B cell (primary cell): ENCODE measurements at regions not wholly inside any gene's neighbourhood (a gene's known extent, or its start where the extent isn't known, plus 50 kb on each side); places are given as distances from the start of the nearest gene placed in this dataset.

Source experiments
- ATAC-seq: fragments of 200-7000 bp; cut with Tn5 transposase; one replicate; pipeline ENCODE4 v1.10.0; 2021; ENCODE audit warnings: low read depth, mild to moderate bottlenecking, moderate number of reproducible peaks, moderate library complexity
- CTCF ChIA-PET: fragments of 350-600 bp; sonication (Branson Sonifier 250); formaldehyde crosslinking; loops from one replicate; lab custom pipeline; 2021; ENCODE audit warnings: antibody characterized with exemption, inconsistent platforms; lab: Charles Lee
- POLR2A ChIA-PET: fragments of 350-600 bp; sonication (Branson Sonifier 250); formaldehyde crosslinking; loops from one replicate; lab custom pipeline; 2021; ENCODE audit warnings: antibody characterized with exemption; lab: Charles Lee
- DNase-seq: peaks from one replicate; pipeline ENCODE4 v3.0.0; 2013
- H2AFZ ChIP-seq: 2 replicates; pipeline ENCODE4 v1.6.1; 2012; ENCODE audit warnings: mild to moderate bottlenecking, low read depth, low read length; ENCODE audit not compliant: insufficient read depth, poor library complexity, severe bottlenecking
- H3K27ac ChIP-seq, 2 donors: 1 replicate in 1 of 2; 2 replicates in 1 of 2; pipeline ENCODE4 v1.5.1; 2012 to 2013; ENCODE audit warnings: low read length in 2 of 2, mild to moderate bottlenecking in 2 of 2, moderate library complexity in 1 of 2
- H3K27me3 ChIP-seq, 4 experiments: fragments of 200-600 bp in 1 of 4; sonication (generic) in 1 of 4; replicated peaks in 1 of 4; 1 replicate in 2 of 4; 2 replicates in 2 of 4; pipeline versions ENCODE4 v1.6.1 to v1.7.0; 2013 to 2016; ENCODE audit warnings: low read length in 3 of 4, mild to moderate bottlenecking in 2 of 4, mixed read lengths in 1 of 4, moderate library complexity in 1 of 4; ENCODE audit not compliant: insufficient read depth in 4 of 4, control insufficient read depth in 3 of 4; ENCODE audit errors: control extremely low read depth in 1 of 4
- H3K36me3 ChIP-seq, 2 experiments: replicated peaks in 1 of 2; 1 replicate in 1 of 2; 2 replicates in 1 of 2; pipeline versions ENCODE4 v1.6.1 to v1.7.1; 2013; ENCODE audit warnings: low read length in 1 of 2; ENCODE audit not compliant: insufficient read depth in 2 of 2, control insufficient read depth in 1 of 2; ENCODE audit errors: control extremely low read depth in 1 of 2, extremely low read depth in 1 of 2
- H3K4me1 ChIP-seq, 2 donors: fragments of 200-600 bp in 1 of 2; sonication (generic) in 1 of 2; 1 replicate in 1 of 2; 2 replicates in 1 of 2; pipeline versions ENCODE4 v1.5.1 to v1.6.1; 2013 to 2017; ENCODE audit warnings: low read length in 2 of 2; ENCODE audit not compliant: control insufficient read depth in 2 of 2, insufficient read depth in 2 of 2
- H3K4me2 ChIP-seq: replicated peaks from 2 replicates; pipeline ENCODE3; 2012; ENCODE audit warnings: mild to moderate bottlenecking, low read depth, low read length; ENCODE audit not compliant: poor library complexity, severe bottlenecking
- H3K4me3 ChIP-seq, 5 experiments: fragments of 200-600 bp in 1 of 5; sonication (generic) in 1 of 5; 1 replicate in 3 of 5; 2 replicates in 2 of 5; pipeline versions ENCODE4 v1.5.1 to v1.7.0; 2011 to 2016; ENCODE audit warnings: low read length in 4 of 5, mild to moderate bottlenecking in 4 of 5, low read depth in 2 of 5, control low read depth in 1 of 5, moderate library complexity in 1 of 5; ENCODE audit not compliant: insufficient read depth in 1 of 5; ENCODE audit errors: control extremely low read depth in 1 of 5, extremely low read depth in 1 of 5
- H3K79me2 ChIP-seq: fragments of 200-600 bp; sonication (generic); one replicate; pipeline ENCODE4 v1.6.0; 2016; ENCODE audit warnings: low read length; ENCODE audit not compliant: control insufficient read depth, insufficient read depth
- H3K9ac ChIP-seq: fragments of 200-600 bp; sonication (generic); 2 replicates; pipeline ENCODE4 v1.6.1; 2017; ENCODE audit warnings: mild to moderate bottlenecking, low read length, moderate library complexity
- H3K9me3 ChIP-seq, 3 donors: one replicate each; pipeline versions ENCODE4 v1.6.1 to v1.7.1; 2013; ENCODE audit warnings: low read length in 2 of 3; ENCODE audit not compliant: control insufficient read depth in 2 of 3, insufficient read depth in 1 of 3; ENCODE audit errors: control extremely low read depth in 1 of 3
- H4K20me1 ChIP-seq: 2 replicates; pipeline ENCODE4 v1.6.0; 2012; ENCODE audit warnings: mild to moderate bottlenecking, low read length; ENCODE audit not compliant: insufficient read depth, control insufficient read depth, poor library complexity, severe bottlenecking
- H3K27ac Mint-ChIP-seq: one replicate; pipeline ENCODE4 v1.8.0; 2021; ENCODE audit warnings: mixed read lengths
- H3K27me3 Mint-ChIP-seq: one replicate; pipeline ENCODE4 v1.8.0; 2021; ENCODE audit warnings: mixed read lengths
- H3K4me1 Mint-ChIP-seq: one replicate; pipeline ENCODE4 v1.8.0; 2021; ENCODE audit warnings: mixed read lengths
- H3K4me3 Mint-ChIP-seq: one replicate; pipeline ENCODE4 v1.8.0; 2021; ENCODE audit warnings: mixed read lengths
- H3K9me3 Mint-ChIP-seq: one replicate; pipeline ENCODE4 v1.8.0; 2022; ENCODE audit warnings: mixed read lengths; ENCODE audit not compliant: insufficient read depth
- CTCF ChIP-seq: fragments of 200-600 bp; IDR thresholded peaks from one replicate; pipeline ENCODE4 v1.8.0; 2022; ENCODE audit warnings: antibody characterized with exemption, mild to moderate bottlenecking
- EZH2 ChIP-seq: IDR thresholded peaks from 2 replicates; pipeline ENCODE4 v1.6.1; 2012; ENCODE audit warnings: borderline replicate concordance, low read depth, mild to moderate bottlenecking, moderate library complexity, low read length; ENCODE audit not compliant: insufficient read depth, poor library complexity, severe bottlenecking
- WGBS: methylation state at CpG from one replicate; pipeline ENCODE4 v1.1.5; 2013; ENCODE audit warnings: missing lambda C conversion rate; ENCODE audit not compliant: insufficient coverage; 5-methylcytosine and 5-hydroxymethylcytosine counted together
- intact Hi-C: fragments of 100-400 bp; cut with micrococcal nuclease; formaldehyde crosslinking; loops from one replicate; pipeline ENCODE4 v1.10.0; 2022

GRCh38 chr1:30413111-30413440, 310.3 kb downstream of the MATN1 start:
- no peak overlapping the region for H3K4me2 ChIP-seq
- POLR2A ChIA-PET: no interaction called here
- peaks cover 0 to 4% (median 0%) of the 10 kb centered on the region in 3 donors for H3K9me3 ChIP-seq
- H3K27me3 ChIP-seq: peaks cover 0 to 2% (median 0%) of the 10 kb centered on the region in 4 experiments
- ATAC-seq: no peak
- H3K9me3 Mint-ChIP-seq: no peaks in the 10 kb centered on the region
- no peak for DNase-seq
- no peaks in the 10 kb centered on the region for H3K4me1 ChIP-seq
- no peaks in the 10 kb centered on the region for H3K79me2 ChIP-seq
- no peaks in the 10 kb centered on the region for H3K4me1 Mint-ChIP-seq
- CTCF ChIA-PET: no interaction called here
- H3K27ac Mint-ChIP-seq: no peak overlapping the region
- H3K27ac ChIP-seq: no peak overlapping the region
- no peak overlapping the region for H3K4me3 Mint-ChIP-seq
- no peak for TF ChIP-seq CTCF
- no peak for TF ChIP-seq EZH2
- no peaks in the 10 kb centered on the region for H4K20me1 ChIP-seq
- no peak overlapping the region for H3K9ac ChIP-seq
- intact Hi-C loops: no loop called here
- H3K27me3 Mint-ChIP-seq: peaks cover 41% of the 10 kb centered on the region
- H3K36me3 ChIP-seq: no peaks in the 10 kb centered on the region
- no peak overlapping the region for H2AFZ ChIP-seq
- WGBS: 71% methylated on average over 7 of the region's 8 CpGs
- no peak overlapping the region for H3K4me3 ChIP-seq

- no peak for DNase-seq
- H3K4me3 Mint-ChIP-seq: no peak overlapping the region
- H3K27me3 ChIP-seq: peaks cover 0 to 2% (median 0%) of the 10 kb centered on the region in 4 experiments
- H4K20me1 ChIP-seq: no peaks in the 10 kb centered on the region
- H3K9me3 Mint-ChIP-seq: no peaks in the 10 kb centered on the region
- H3K4me1 Mint-ChIP-seq: no peaks in the 10 kb centered on the region
- no peak overlapping the region for H3K4me2 ChIP-seq
- H3K79me2 ChIP-seq: no peaks in the 10 kb centered on the region
- 63% methylated on average over 12 of the region's 13 CpGs for WGBS
- H2AFZ ChIP-seq: no peak overlapping the region
- H3K36me3 ChIP-seq: no peaks in the 10 kb centered on the region
- intact Hi-C loops: no loop called here
- H3K27ac Mint-ChIP-seq: no peak overlapping the region
- H3K27me3 Mint-ChIP-seq: peaks cover 43% of the 10 kb centered on the region
- no peaks in the 10 kb centered on the region for H3K4me1 ChIP-seq
- no peak overlapping the region for H3K27ac ChIP-seq
- TF ChIP-seq EZH2 (no peak), CTCF (no peak)
- ATAC-seq: no peak
- no peak overlapping the region for H3K4me3 ChIP-seq
- ChIA-PET POLR2A (no interaction called here), CTCF (no interaction called here)
- no peak overlapping the region for H3K9ac ChIP-seq
- H3K9me3 ChIP-seq: peaks cover 0 to 4% (median 0%) of the 10 kb centered on the region in 3 donors
Observed at GRCh38 chr1:30412241-30413110, 310.9 kb downstream of the MATN1 start.
